Heart left ventricle (tissue), 16 donors: ENCODE measurements at regions not wholly inside any gene's neighbourhood (a gene's known extent, or its start where the extent isn't known, plus 50 kb on each side); places are given as distances from the start of the nearest gene placed in this dataset.

Experiments used
- ATAC-seq, 4 donors: fragments of 200-7000 bp; cut with Tn5 transposase; one replicate each; pipeline ENCODE4 v1.9.1; 2020 to 2022; ENCODE audit warnings: moderate library complexity in 4 of 4, mild to moderate bottlenecking in 3 of 4, moderate number of reproducible peaks in 1 of 4
- DNase-seq, 5 donors: peaks; one replicate each; pipeline ENCODE4 v3.0.0-alpha.2; 2020
- H3K27ac ChIP-seq, 12 donors: fragments of 200-600 bp; sonication (generic) in 4 of 12; one replicate each; pipeline versions ENCODE4 v1.5.0 to v1.8.0; 2016 to 2022; ENCODE audit warnings: mild to moderate bottlenecking in 2 of 12
- H3K27me3 ChIP-seq, 9 donors: fragments of 200-600 bp; sonication (generic) in 2 of 9; one replicate each; pipeline versions ENCODE4 v1.5.1 to v1.8.0; 2016 to 2022; ENCODE audit warnings: mild to moderate bottlenecking in 3 of 9
- H3K36me3 ChIP-seq, 9 donors: fragments of 200-600 bp; sonication (generic) in 2 of 9; one replicate each; pipeline versions ENCODE4 v1.5.0 to v1.8.0; 2018 to 2022; ENCODE audit warnings: mild to moderate bottlenecking in 2 of 9
- H3K4me1 ChIP-seq, 12 donors: fragments of 200-600 bp; sonication (generic) in 4 of 12; one replicate each; pipeline versions ENCODE4 v1.5.0 to v1.8.0; 2016 to 2022; ENCODE audit warnings: mild to moderate bottlenecking in 3 of 12
- H3K4me3 ChIP-seq, 12 donors: fragments of 200-600 bp; sonication (generic) in 4 of 12; one replicate each; pipeline versions ENCODE4 v1.5.0 to v1.8.0; 2017 to 2022; ENCODE audit warnings: mild to moderate bottlenecking in 9 of 12, moderate library complexity in 4 of 12
- H3K9me3 ChIP-seq, 12 donors: fragments of 200-600 bp; sonication (generic) in 4 of 12; one replicate each; pipeline versions ENCODE4 v1.5.0 to v1.8.0; 2016 to 2022; ENCODE audit warnings: mild to moderate bottlenecking in 1 of 12
- CTCF ChIP-seq, 12 donors: fragments of 200-600 bp; sonication (generic) in 4 of 12; IDR thresholded peaks; one replicate each; pipeline versions ENCODE4 v1.5.0 to v1.8.0; 2018 to 2022; ENCODE audit warnings: antibody characterized with exemption in 12 of 12, mild to moderate bottlenecking in 5 of 12
- POLR2A ChIP-seq, 2 donors: fragments of 450-650 bp; IDR thresholded peaks; one replicate each; pipeline ENCODE4 v1.6.1; 2017; ENCODE audit warnings: antibody characterized with exemption in 2 of 2, mild to moderate bottlenecking in 2 of 2, moderate library complexity in 2 of 2
- WGBS, 4 donors: extraction: QIAGEN DNeasy Blood & Tissue Kit in 2 of 4; methylation state at CpG; one replicate each; pipeline versions ENCODE4 v1.1.5 to v1.1.7; 2013 to 2018; 5-methylcytosine and 5-hydroxymethylcytosine counted together
- intact Hi-C, 10 donors: fragments of 100-400 bp; cut with DNase I; formaldehyde crosslinking; loops; one replicate each; pipeline versions ENCODE4 v1.11.1 to v1.14.2; 2022
- donor health status: ischemic (EF 13 %, LVEDD 7.1; RV severe dilation, severe dysfunction).
- donor health status: healthy with polysubstance abuse.
- donor health status: DM: no; HTN: yes; CAD: no.
- donor health status: DM: no; HTN: no; CAD: no.
- donor health status: ischemic (EF 25% LVEDD 6.9; RV normal size, moderate dysfunction).
- donor health status: ischemic (EF 25% LVEDD 5.7; RV mildly dilated, moderate dysfunction).
- donor health status: healthy.
- donor health status: DM: yes; HTN: yes; CAD: no.
- donor health status: ischemic (EF 35%, LVEDD 5.7; RV mildly dilated, moderate dysfunction).
- donor health status: nonischemic (EF 11% LVEDD 7.7; RV severe dilation, severe dysfunction).
- donor health status: DM: yes; HTN: yes; CAD: no.
- donor health status: PGD.
- donor health status: ischemic (EF 29% LVEDD 5.4; RV normal size, mild dysfunction).
- donor health status: nonischemic (EF 23%, LVEDD 6.1; RV moderate dilation, normal function).

GRCh38 chr4:188455062-188455752 lies 316.0 kb downstream of the TRIML1 start:
- Histone ChIP-seq H3K27ac (no peak overlapping the region), H3K36me3 (no peaks in the 10 kb centered on the region), H3K4me1 (no peaks in the 10 kb centered on the region), H3K27me3 (no peaks in the 10 kb centered on the region), H3K9me3 (peaks cover 0 to 6% (median 0%) of the 10 kb centered on the region in 12 donors), H3K4me3 (peak overlapping the region in 3 of 12 donors; percentile 38 to 58 (median 43))
- DNase-seq = no peak
- TF ChIP-seq CTCF (IDR thresholded peaks at IDR 0.05) (no peak), POLR2A (IDR thresholded peaks at IDR 0.05) (no peak)
- 68 to 78% (median 72%) methylated on average over 6 of the region's 6 CpGs for WGBS, 4 donors
- no peak for ATAC-seq
- intact Hi-C loops = no loop called here

GRCh38 chr4:188459381-188459780 lies 320.1 kb downstream of the TRIML1 start:
- Histone ChIP-seq H3K27ac (no peak overlapping the region), H3K9me3 (peaks cover 0 to 30% (median 2%) of the 10 kb centered on the region in 12 donors), H3K27me3 (no peaks in the 10 kb centered on the region), H3K4me3 (no peak overlapping the region), H3K4me1 (no peaks in the 10 kb centered on the region), H3K36me3 (no peaks in the 10 kb centered on the region)
- ATAC-seq = no peak
- intact Hi-C loops = no loop called here
- 78 to 95% (median 82%) methylated on average over 1 of the region's 1 CpG for whole genome bisulfite sequencing, 4 donors
- no peak for DNase-seq
- TF ChIP-seq POLR2A (IDR thresholded peaks at IDR 0.05) = no peak
- no peak for TF ChIP-seq CTCF (IDR thresholded peaks at IDR 0.05)

- no peak for ATAC-seq
- TF ChIP-seq POLR2A (IDR thresholded peaks at IDR 0.05) (no peak), CTCF (IDR thresholded peaks at IDR 0.05) (no peak)
- no peak overlapping the region for H3K27ac ChIP-seq
- intact Hi-C loops = no loop called here
- peaks cover 0 to 31% (median 2%) of the 10 kb centered on the region in 12 donors for H3K9me3 ChIP-seq
- no peaks in the 10 kb centered on the region for H3K27me3 ChIP-seq
- no peaks in the 10 kb centered on the region for H3K4me1 ChIP-seq
- no peak overlapping the region for H3K4me3 ChIP-seq
- no peaks in the 10 kb centered on the region for H3K36me3 ChIP-seq
- 47 to 81% (median 64%) methylated on average over 2 of the region's 2 CpGs for WGBS, 4 donors
- no peak for DNase-seq
These were observed 324.7 kb downstream of the TRIML1 start for GRCh38 chr4:188463909-188464308.

GRCh38 chr4:188466001-188466400 lies 326.8 kb downstream of the TRIML1 start:
- intact Hi-C loops = no loop called here
- Histone ChIP-seq H3K9me3 (peaks cover 0 to 25% (median 2%) of the 10 kb centered on the region in 12 donors), H3K4me1 (no peaks in the 10 kb centered on the region), H3K27me3 (no peaks in the 10 kb centered on the region), H3K4me3 (no peak overlapping the region), H3K36me3 (no peaks in the 10 kb centered on the region), H3K27ac (no peak overlapping the region)
- ATAC-seq (no peak), DNase-seq (no peak)
- TF ChIP-seq POLR2A (IDR thresholded peaks at IDR 0.05) (no peak), CTCF (IDR thresholded peaks at IDR 0.05) (no peak)
- WGBS, 4 donors = 4 to 15% (median 11%) methylated on average over 1 of the region's 1 CpG
